SJCRH30 (cell line): ENCODE measurements at regions not wholly inside any gene's neighbourhood (a gene's known extent, or its start where the extent isn't known, plus 50 kb on each side); places are given as distances from the start of the nearest gene placed in this dataset.

Source experiments
- DNase-seq, 2 experiments: peaks; one replicate each; pipeline ENCODE4 v3.0.0-alpha.2; 2015 to 2020
- H3K27ac ChIP-seq: fragments of 250-450 bp; sonication (Bioruptor Pico); 2 replicates; pipeline ENCODE4 v1.5.1; 2020; ENCODE audit warnings: mild to moderate bottlenecking, moderate library complexity
- H3K27me3 ChIP-seq: fragments of 250-450 bp; sonication (Bioruptor Pico); 2 replicates; pipeline ENCODE4 v1.5.1; 2020; ENCODE audit warnings: mild to moderate bottlenecking, moderate library complexity
- H3K36me3 ChIP-seq: fragments of 250-450 bp; sonication (Bioruptor Pico); 2 replicates; pipeline ENCODE4 v1.5.1; 2020; ENCODE audit warnings: mild to moderate bottlenecking, moderate library complexity
- H3K4me1 ChIP-seq: fragments of 250-450 bp; sonication (Bioruptor Pico); 2 replicates; pipeline ENCODE4 v1.5.1; 2020; ENCODE audit warnings: mild to moderate bottlenecking, moderate library complexity
- H3K4me3 ChIP-seq: fragments of 250-450 bp; sonication (Bioruptor Pico); 2 replicates; pipeline ENCODE4 v1.5.1; 2020; ENCODE audit warnings: mild to moderate bottlenecking, moderate library complexity
- H3K9me3 ChIP-seq: fragments of 250-450 bp; sonication (Bioruptor Pico); replicated peaks from 2 replicates; pipeline ENCODE4 v1.5.1; 2020; ENCODE audit warnings: mild to moderate bottlenecking, moderate library complexity

GRCh38 chr3:30233913-30234646, 372.3 kb upstream of the TGFBR2 start:
- no peak overlapping the region for H3K4me3 ChIP-seq
- no peaks in the 10 kb centered on the region for H3K36me3 ChIP-seq
- peaks cover 10% of the 10 kb centered on the region for H3K4me1 ChIP-seq
- H3K9me3 ChIP-seq = no peaks in the 10 kb centered on the region
- H3K27ac ChIP-seq = no peak overlapping the region
- no peaks in the 10 kb centered on the region for H3K27me3 ChIP-seq
- no peak for DNase-seq

- Histone ChIP-seq H3K9me3 (no peaks in the 10 kb centered on the region), H3K27ac (no peak overlapping the region), H3K4me1 (peaks cover 8% of the 10 kb centered on the region; the same call in 1 of the 2 replicates), H3K4me3 (no peak overlapping the region), H3K27me3 (no peaks in the 10 kb centered on the region), H3K36me3 (no peaks in the 10 kb centered on the region)
- DNase-seq = no peak
Observed at GRCh38 chr3:30236011-30236410, 370.4 kb upstream of the TGFBR2 start.

DNA sequence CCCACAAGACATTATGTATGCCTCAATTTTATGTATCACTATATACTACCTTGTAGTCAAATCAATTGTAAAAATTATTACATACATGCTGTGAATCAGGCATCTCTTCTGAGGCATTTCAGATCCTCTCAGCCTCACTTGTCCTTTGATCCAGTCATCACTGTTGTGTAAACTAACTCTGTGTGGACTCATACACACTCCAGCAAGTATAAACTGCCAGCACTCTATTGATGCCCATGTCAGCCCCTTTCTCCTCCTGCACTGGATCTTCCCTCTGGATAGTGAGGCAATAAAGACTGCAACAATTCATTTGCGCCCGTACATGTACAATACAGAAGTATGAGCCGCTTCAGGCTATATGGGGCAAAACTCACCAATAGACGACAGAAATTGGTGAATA, 364.7 kb upstream of the TGFBR2 start:
- no peak for DNase-seq
- Histone ChIP-seq H3K27me3 (no peaks in the 10 kb centered on the region), H3K4me3 (no peak overlapping the region), H3K9me3 (no peaks in the 10 kb centered on the region), H3K27ac (no peak overlapping the region), H3K4me1 (no peaks in the 10 kb centered on the region), H3K36me3 (no peaks in the 10 kb centered on the region)

DNA sequence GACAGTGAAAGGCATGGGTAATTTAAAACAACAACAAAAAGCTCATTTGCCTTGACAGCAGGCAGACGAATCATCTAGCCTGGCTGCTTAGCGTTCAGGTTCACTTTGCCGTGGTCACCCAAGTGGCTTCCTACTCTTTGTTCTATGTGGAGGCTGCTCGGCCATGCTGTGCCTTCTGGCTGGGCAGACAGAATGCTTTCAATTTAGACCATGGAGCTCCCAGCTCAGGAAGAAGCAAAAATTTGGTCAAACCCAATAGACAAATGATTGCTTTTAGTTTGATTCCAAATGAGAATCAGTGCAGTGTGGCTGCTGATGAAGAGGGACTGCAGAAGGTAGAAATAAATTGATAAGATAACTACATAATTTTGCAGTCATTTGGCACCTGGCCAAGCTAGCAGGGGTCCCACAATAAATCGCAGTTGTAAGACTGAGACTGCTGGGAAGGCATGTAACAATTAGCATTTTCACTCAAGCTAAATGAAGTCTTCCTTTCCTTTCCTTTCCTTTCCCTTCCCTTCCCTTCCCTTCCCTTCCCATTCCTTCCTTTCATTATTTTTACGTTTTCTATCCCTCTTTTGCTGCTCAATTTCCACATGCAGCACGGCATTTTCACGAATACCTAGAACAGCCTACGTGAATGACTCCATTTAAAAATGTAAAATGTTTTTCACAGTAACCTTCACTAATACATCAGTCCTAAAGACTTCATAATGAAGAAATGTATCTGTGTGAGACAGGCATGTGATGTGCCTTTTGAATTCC, 360.4 kb upstream of the TGFBR2 start:
- H3K36me3 ChIP-seq = no peaks in the 10 kb centered on the region
- DNase-seq = no peak
- no peak overlapping the region for H3K27ac ChIP-seq
- H3K4me3 ChIP-seq = no peak overlapping the region
- no peaks in the 10 kb centered on the region for H3K27me3 ChIP-seq
- no peaks in the 10 kb centered on the region for H3K4me1 ChIP-seq
- no peaks in the 10 kb centered on the region for H3K9me3 ChIP-seq

- H3K36me3 ChIP-seq = no peaks in the 10 kb centered on the region
- H3K4me1 ChIP-seq = no peaks in the 10 kb centered on the region
- no peak overlapping the region for H3K4me3 ChIP-seq
- DNase-seq = no peak
- H3K9me3 ChIP-seq = no peaks in the 10 kb centered on the region
- H3K27me3 ChIP-seq = no peaks in the 10 kb centered on the region
- no peak overlapping the region for H3K27ac ChIP-seq
Observed at GRCh38 chr3:30248423-30248822, 358.0 kb upstream of the TGFBR2 start.

GRCh38 chr3:30252474-30252873, 353.9 kb upstream of the TGFBR2 start:
- Histone ChIP-seq H3K9me3 (no peaks in the 10 kb centered on the region), H3K27me3 (no peaks in the 10 kb centered on the region), H3K27ac (no peak overlapping the region), H3K4me1 (no peaks in the 10 kb centered on the region), H3K4me3 (no peak overlapping the region), H3K36me3 (no peaks in the 10 kb centered on the region)
- DNase-seq = no peak

- H3K36me3 ChIP-seq = no peaks in the 10 kb centered on the region
- no peaks in the 10 kb centered on the region for H3K27me3 ChIP-seq
- H3K27ac ChIP-seq = no peak overlapping the region
- no peaks in the 10 kb centered on the region for H3K4me1 ChIP-seq
- DNase-seq = no peak
- H3K4me3 ChIP-seq = no peak overlapping the region
- H3K9me3 ChIP-seq = no peaks in the 10 kb centered on the region
Observed at GRCh38 chr3:30253832-30254231, 352.6 kb upstream of the TGFBR2 start.

DNA sequence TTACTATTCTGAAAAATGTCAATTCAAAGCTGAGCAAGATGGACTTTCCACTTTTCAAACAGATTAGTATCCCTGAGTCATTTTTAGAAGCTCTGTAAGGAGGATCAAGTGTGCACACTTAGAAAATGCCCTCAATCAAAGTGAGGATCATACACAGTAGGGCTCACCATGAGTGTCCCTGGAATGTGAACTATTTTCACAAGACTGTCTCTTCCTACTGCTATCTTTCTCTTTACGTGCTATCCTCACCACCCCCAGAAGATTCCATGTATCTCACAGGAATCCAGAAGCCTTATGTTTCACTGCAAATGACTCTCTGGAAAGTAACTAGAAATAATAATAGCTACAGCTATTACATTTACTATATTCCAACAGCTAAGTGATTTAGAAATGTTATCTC, 349.9 kb upstream of the TGFBR2 start:
- H3K4me1 ChIP-seq = no peaks in the 10 kb centered on the region
- H3K27me3 ChIP-seq = no peaks in the 10 kb centered on the region
- H3K9me3 ChIP-seq = no peaks in the 10 kb centered on the region
- no peaks in the 10 kb centered on the region for H3K36me3 ChIP-seq
- no peak overlapping the region for H3K27ac ChIP-seq
- DNase-seq = no peak
- H3K4me3 ChIP-seq = no peak overlapping the region

DNA sequence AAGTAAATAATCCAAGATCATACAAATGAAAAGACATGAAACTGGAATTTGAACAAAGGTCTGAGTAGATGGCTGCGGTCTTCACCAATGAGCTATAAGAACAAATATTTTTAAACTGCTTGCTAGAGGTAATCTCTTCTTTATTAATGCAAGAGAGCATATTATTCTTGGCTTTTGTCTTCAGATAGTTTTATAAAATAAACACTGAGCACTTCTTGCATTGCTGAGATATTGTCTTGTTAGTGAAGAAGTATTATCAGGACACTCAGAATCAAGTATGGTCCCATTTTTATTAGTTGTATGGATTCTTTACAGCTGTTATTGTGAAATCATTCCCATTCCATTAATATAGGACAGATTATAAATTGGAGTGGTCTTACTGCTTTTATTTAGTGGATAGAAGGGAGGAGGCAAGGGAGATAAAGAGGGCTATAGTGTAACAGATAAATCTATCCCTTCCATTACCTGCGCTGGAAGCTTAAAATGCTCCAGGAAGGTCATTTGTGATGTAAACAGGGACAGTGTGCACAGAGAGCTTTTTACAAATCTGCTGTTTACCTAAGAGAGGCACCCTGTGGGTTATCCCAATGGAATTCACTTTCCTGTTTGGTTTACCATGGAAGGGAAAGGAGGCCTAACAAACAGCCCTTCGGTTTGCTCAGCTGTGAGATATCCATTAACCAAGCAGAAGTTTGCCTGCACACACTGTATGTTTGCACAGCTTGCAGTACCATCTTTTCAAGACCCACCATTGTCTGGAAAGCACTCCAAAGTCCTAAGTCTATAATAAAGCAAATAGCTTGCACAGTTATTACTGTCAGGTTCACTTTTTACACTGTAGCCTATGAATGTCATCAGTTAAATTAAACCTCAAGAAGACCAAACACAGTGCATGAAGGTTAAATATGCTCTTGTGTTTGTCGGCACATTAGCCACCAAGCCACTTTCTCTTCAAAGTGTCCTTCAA, 347.7 kb upstream of the TGFBR2 start:
- no peak overlapping the region for H3K27ac ChIP-seq
- DNase-seq = no peak
- H3K27me3 ChIP-seq = no peaks in the 10 kb centered on the region

DNA sequence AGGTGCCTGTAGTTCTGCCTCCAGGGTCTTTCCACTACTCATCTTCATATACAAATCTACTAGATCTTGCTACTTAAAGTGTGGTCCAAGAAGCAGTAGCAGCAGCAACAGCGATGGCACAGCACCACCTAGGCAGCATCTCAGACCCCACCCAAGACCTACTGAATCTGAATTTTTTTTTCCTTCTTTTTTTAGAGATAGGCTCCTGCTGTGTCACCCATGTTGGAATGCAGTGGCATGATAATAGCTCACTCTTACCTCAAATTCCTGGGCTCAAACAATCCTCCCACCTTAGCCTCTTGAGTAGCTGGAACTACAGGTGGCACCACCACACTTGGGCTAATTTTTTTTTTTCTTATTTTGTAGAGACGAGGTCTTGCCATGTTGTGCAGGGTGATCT, 346.7 kb upstream of the TGFBR2 start:
- Histone ChIP-seq H3K9me3 (no peaks in the 10 kb centered on the region), H3K27me3 (no peaks in the 10 kb centered on the region), H3K4me3 (no peak overlapping the region), H3K4me1 (no peaks in the 10 kb centered on the region), H3K27ac (no peak overlapping the region), H3K36me3 (no peaks in the 10 kb centered on the region)
- no peak for DNase-seq

More for the DNA sequence above, 347.7 kb upstream of the TGFBR2 start:
- Histone ChIP-seq H3K36me3 (no peaks in the 10 kb centered on the region), H3K4me3 (no peak overlapping the region), H3K9me3 (no peaks in the 10 kb centered on the region), H3K4me1 (no peaks in the 10 kb centered on the region)

- H3K9me3 ChIP-seq = no peaks in the 10 kb centered on the region
- H3K36me3 ChIP-seq = no peaks in the 10 kb centered on the region
- no peak for DNase-seq
- no peaks in the 10 kb centered on the region for H3K4me1 ChIP-seq
- no peak overlapping the region for H3K27ac ChIP-seq
- H3K4me3 ChIP-seq = no peak overlapping the region
- no peaks in the 10 kb centered on the region for H3K27me3 ChIP-seq
Observed at GRCh38 chr3:30260762-30261161, 345.6 kb upstream of the TGFBR2 start.

- Histone ChIP-seq H3K36me3 (no peaks in the 10 kb centered on the region), H3K4me3 (no peak overlapping the region), H3K27me3 (no peaks in the 10 kb centered on the region), H3K27ac (no peak overlapping the region), H3K4me1 (no peaks in the 10 kb centered on the region), H3K9me3 (no peaks in the 10 kb centered on the region)
- no peak for DNase-seq
Observed at GRCh38 chr3:30263238-30263924, 343.0 kb upstream of the TGFBR2 start.

DNA sequence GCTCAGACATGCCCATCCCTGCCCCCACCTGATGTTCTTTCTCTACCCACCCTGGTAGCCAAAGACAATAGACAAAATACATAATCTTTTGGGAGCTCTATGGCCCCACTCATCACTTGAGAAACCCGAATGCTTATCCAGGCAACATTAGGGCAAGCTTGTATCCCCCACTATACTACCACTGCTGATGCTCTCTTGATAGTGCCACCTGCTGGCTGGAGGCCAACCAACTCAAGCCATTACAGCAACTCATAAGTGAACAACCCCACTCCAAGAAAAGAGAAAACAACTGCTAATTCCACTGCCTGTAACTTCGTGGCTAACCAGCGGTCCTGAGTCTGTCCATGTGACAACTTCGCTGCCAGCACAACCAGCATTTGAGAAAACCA, 342.5 kb upstream of the TGFBR2 start:
- Histone ChIP-seq H3K4me1 (no peaks in the 10 kb centered on the region), H3K9me3 (no peaks in the 10 kb centered on the region), H3K4me3 (no peak overlapping the region), H3K27me3 (no peaks in the 10 kb centered on the region), H3K27ac (no peak overlapping the region), H3K36me3 (no peaks in the 10 kb centered on the region)
- no peak for DNase-seq

- Histone ChIP-seq H3K9me3 (no peaks in the 10 kb centered on the region), H3K27ac (no peak overlapping the region), H3K4me1 (no peaks in the 10 kb centered on the region), H3K27me3 (no peaks in the 10 kb centered on the region), H3K4me3 (no peak overlapping the region), H3K36me3 (no peaks in the 10 kb centered on the region)
- no peak for DNase-seq
Observed at GRCh38 chr3:30266524-30266923, 339.9 kb upstream of the TGFBR2 start.
